ENCODE measurements at regions not wholly inside any gene's neighbourhood (a gene's known extent, or its start where the extent isn't known, plus 50 kb on each side); places are given as distances from the start of the nearest gene placed in this dataset.

DNA sequence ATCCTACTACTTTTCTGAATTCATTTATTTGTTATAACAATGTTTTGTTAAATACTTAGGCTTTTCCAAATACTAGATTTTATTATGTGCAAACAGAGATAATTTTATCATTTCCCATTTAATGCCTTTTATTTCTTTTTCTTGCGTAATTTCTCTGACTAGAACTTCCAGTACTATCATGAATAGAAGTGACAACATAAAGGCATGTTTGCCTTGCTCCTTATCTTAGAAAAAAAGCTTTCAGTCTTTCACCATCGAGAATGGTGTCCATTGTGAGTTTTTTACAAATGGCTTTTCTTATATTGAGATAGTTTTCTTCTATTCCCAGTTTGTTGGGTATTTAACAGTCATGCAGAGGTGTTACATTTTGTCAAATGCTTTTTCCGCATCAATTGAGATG, 453.1 kb upstream of the ZP4 start:
- TF ChIP-seq, protein P1, sequence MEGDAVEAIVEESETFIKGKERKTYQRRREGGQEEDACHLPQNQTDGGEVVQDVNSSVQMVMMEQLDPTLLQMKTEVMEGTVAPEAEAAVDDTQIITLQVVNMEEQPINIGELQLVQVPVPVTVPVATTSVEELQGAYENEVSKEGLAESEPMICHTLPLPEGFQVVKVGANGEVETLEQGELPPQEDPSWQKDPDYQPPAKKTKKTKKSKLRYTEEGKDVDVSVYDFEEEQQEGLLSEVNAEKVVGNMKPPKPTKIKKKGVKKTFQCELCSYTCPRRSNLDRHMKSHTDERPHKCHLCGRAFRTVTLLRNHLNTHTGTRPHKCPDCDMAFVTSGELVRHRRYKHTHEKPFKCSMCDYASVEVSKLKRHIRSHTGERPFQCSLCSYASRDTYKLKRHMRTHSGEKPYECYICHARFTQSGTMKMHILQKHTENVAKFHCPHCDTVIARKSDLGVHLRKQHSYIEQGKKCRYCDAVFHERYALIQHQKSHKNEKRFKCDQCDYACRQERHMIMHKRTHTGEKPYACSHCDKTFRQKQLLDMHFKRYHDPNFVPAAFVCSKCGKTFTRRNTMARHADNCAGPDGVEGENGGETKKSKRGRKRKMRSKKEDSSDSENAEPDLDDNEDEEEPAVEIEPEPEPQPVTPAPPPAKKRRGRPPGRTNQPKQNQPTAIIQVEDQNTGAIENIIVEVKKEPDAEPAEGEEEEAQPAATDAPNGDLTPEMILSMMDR (IDR thresholded peaks at IDR 0.05): no peak
- TF ChIP-seq POLR2A (IDR thresholded peaks at IDR 0.05): no peak
